Astrocyte (in vitro differentiated cells and primary cell): ENCODE measurements at regions not wholly inside any gene's neighbourhood (a gene's known extent, or its start where the extent isn't known, plus 50 kb on each side); places are given as distances from the start of the nearest gene placed in this dataset.

ENCODE experiments used
- EZH2 ChIP-seq: IDR thresholded peaks from 2 replicates; pipeline ENCODE4 v1.6.1; 2012; ENCODE audit warnings: mild to moderate bottlenecking, low read length, inconsistent platforms; ENCODE audit not compliant: insufficient read depth
- TF ChIP-seq, protein P1 (sequence below): IDR thresholded peaks from 2 replicates; pipeline ENCODE4 v1.5.1; 2011; ENCODE audit warnings: low read depth, mild to moderate bottlenecking, inconsistent platforms, low read length, moderate library complexity; ENCODE audit not compliant: insufficient read depth

DNA sequence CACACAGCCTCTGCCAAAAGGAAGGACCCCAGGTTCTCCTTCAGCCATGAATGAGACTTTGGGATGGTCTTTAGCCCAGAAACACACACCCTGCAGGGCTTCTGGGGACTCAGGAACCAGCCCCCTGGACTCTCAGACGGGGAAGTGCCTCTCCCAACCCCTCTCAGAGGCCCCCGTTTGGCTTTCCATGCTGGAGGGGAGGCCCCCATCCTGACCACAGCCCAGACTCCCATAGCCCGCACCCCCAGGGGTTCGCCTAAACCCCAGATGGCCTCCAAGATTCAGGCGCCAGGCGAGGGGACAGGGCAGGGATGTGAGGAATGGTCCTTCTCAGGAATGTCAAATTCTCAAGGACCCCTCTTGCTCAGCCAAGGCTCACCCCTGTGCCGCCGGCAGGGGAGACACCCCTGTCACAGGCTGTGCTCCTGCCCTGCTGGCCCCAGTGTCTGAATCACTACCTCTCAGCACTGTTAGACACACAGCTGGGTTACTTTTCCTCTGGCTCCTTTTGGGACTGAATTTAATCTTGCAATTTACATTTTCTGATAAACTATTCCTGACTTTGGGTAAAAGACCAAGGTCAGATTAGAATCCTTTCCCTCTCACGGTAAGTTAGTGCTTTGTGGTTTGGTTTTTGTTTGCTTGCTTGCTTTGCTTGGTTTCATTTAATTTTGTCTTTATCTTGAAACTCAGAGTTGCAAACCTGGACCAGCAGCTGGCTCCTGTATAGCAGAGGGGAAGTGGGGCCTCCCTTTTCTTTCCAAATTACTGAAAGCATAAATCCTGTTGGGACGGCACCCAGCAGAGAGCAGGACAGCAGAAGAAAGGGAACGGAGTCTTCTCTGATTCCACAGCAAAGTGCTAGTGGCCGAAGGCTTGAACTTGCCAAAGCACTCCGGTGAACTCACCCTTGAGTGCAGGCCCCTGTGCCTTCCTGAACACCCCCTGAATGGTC lies 198.9 kb upstream of the RAB6C start:
- no peak for TF ChIP-seq EZH2
- TF ChIP-seq, protein P1, sequence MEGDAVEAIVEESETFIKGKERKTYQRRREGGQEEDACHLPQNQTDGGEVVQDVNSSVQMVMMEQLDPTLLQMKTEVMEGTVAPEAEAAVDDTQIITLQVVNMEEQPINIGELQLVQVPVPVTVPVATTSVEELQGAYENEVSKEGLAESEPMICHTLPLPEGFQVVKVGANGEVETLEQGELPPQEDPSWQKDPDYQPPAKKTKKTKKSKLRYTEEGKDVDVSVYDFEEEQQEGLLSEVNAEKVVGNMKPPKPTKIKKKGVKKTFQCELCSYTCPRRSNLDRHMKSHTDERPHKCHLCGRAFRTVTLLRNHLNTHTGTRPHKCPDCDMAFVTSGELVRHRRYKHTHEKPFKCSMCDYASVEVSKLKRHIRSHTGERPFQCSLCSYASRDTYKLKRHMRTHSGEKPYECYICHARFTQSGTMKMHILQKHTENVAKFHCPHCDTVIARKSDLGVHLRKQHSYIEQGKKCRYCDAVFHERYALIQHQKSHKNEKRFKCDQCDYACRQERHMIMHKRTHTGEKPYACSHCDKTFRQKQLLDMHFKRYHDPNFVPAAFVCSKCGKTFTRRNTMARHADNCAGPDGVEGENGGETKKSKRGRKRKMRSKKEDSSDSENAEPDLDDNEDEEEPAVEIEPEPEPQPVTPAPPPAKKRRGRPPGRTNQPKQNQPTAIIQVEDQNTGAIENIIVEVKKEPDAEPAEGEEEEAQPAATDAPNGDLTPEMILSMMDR = no peak
